Spinal cord (tissue), 9 donors: ENCODE measurements at regions not wholly inside any gene's neighbourhood (a gene's known extent, or its start where the extent isn't known, plus 50 kb on each side); places are given as distances from the start of the nearest gene placed in this dataset.

Experiments used
- DNase-seq, 6 donors: peaks; one replicate each; pipeline versions ENCODE4 v3.0.0 to v3.0.0-alpha.2; 2013 to 2015; ENCODE audit warnings: low spot score in 6 of 6, low read depth in 4 of 6
- H3K27ac ChIP-seq: one replicate; pipeline ENCODE4 v1.5.1; 2013; ENCODE audit warnings: low read depth, low read length, control low read depth
- H3K27me3 ChIP-seq: one replicate; pipeline ENCODE4 v1.6.1; 2013; ENCODE audit warnings: low read length; ENCODE audit not compliant: control insufficient read depth, insufficient read depth
- H3K36me3 ChIP-seq: one replicate; pipeline ENCODE4 v1.6.1; 2013; ENCODE audit warnings: low read length; ENCODE audit not compliant: control insufficient read depth, insufficient read depth
- H3K4me1 ChIP-seq: one replicate; pipeline ENCODE4 v1.6.1; 2013; ENCODE audit warnings: low read length; ENCODE audit not compliant: control insufficient read depth, insufficient read depth
- H3K4me3 ChIP-seq: one replicate; pipeline ENCODE4 v1.5.1; 2013; ENCODE audit warnings: low read depth, low read length, control low read depth
- H3K9me3 ChIP-seq: one replicate; pipeline ENCODE4 v1.6.1; 2013; ENCODE audit warnings: low read length; ENCODE audit not compliant: control insufficient read depth, insufficient read depth
- WGBS: methylation state at CpG from one replicate; pipeline ENCODE4 v1.1.5; 2013; ENCODE audit warnings: missing lambda C conversion rate; ENCODE audit not compliant: insufficient coverage; 5-methylcytosine and 5-hydroxymethylcytosine counted together
- donor health status: healthy.

DNA sequence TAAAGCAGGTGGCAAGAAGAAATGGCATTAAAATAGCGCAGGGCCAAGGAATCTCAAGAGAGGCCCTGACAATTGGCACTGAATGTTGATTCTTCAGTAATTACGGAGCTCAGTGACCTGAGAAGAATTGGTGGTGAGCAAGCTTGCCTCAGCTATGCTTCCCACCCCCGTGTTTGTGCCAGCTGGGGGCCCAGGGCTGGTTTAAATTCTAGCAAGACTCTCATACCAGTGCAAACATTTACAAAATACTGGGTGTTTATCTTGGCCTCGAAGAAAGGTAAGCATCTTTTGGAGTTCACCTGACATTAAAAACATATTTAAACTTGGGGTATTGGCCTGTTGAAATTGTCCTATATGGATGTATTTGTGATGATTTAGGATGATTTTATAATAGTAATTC lies 296.7 kb upstream of the USP25 start:
- H3K4me3 ChIP-seq: no peak overlapping the region
- H3K4me1 ChIP-seq: no peaks in the 10 kb centered on the region
- DNase-seq: no peak
- WGBS: 56% methylated on average over 1 of the region's 4 CpGs
- no peaks in the 10 kb centered on the region for H3K9me3 ChIP-seq
- H3K27ac ChIP-seq: no peak overlapping the region
- H3K36me3 ChIP-seq: no peaks in the 10 kb centered on the region
- no peaks in the 10 kb centered on the region for H3K27me3 ChIP-seq

DNA sequence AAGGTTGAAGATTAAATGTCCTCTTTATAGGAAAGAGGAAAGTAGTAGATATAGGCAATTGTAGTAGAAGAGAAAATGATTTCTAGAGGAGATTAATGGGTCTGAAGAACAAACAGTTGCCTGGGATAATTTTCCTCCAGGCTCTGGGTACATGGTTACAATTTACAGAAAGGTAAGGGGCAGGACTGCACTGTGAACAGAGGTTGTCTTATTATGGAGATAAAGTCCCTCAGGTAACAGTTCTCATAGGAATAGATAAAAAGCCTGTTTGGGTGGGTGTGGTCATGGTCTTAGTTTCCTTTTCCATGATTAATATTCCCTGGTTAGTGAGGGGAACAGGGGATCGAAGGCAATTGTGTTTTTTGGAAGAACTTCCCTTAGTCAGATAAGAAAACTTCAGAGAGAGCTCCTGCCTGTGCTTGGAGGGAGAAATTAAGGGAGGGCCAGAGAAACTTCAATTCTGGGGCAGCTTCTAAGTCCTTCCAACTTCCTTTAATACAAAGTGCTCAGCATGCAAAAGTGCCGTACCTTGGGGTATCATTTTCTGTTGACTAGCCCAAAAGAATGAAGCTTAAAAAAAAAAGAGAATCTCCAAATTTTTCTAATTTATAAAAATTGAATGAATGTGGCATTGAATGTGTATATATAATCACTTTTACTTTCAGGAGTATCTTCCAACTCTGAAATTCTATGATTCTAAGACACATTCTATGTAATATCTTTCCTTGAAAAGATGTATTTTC lies 295.4 kb upstream of the USP25 start:
- H3K4me3 ChIP-seq: no peak overlapping the region
- no peaks in the 10 kb centered on the region for H3K27me3 ChIP-seq
- H3K27ac ChIP-seq: no peak overlapping the region
- H3K4me1 ChIP-seq: no peaks in the 10 kb centered on the region
- H3K36me3 ChIP-seq: no peaks in the 10 kb centered on the region
- no peaks in the 10 kb centered on the region for H3K9me3 ChIP-seq
- DNase-seq: no peak
- no CpG with 5 or more reads among the region's 2 CpGs for WGBS

- no peak for DNase-seq
- no peak overlapping the region for H3K27ac ChIP-seq
- H3K36me3 ChIP-seq: no peaks in the 10 kb centered on the region
- 100% methylated on average over 1 of the region's 1 CpG for WGBS
- H3K4me3 ChIP-seq: no peak overlapping the region
- H3K9me3 ChIP-seq: no peaks in the 10 kb centered on the region
- H3K4me1 ChIP-seq: no peaks in the 10 kb centered on the region
- no peaks in the 10 kb centered on the region for H3K27me3 ChIP-seq
These were observed 293.8 kb upstream of the USP25 start for GRCh38 chr21:15436031-15436430.

GRCh38 chr21:15437883-15438282 lies 291.9 kb upstream of the USP25 start:
- Histone ChIP-seq H3K4me1 (no peaks in the 10 kb centered on the region), H3K4me3 (no peak overlapping the region), H3K27ac (no peak overlapping the region), H3K27me3 (no peaks in the 10 kb centered on the region), H3K9me3 (no peaks in the 10 kb centered on the region), H3K36me3 (no peaks in the 10 kb centered on the region)
- 75% methylated on average over 1 of the region's 2 CpGs for WGBS
- DNase-seq: no peak

GRCh38 chr21:15439726-15440125 lies 290.1 kb upstream of the USP25 start:
- H3K27ac ChIP-seq: no peak overlapping the region
- no peaks in the 10 kb centered on the region for H3K27me3 ChIP-seq
- H3K36me3 ChIP-seq: no peaks in the 10 kb centered on the region
- no peaks in the 10 kb centered on the region for H3K9me3 ChIP-seq
- DNase-seq: no peak
- no CpG with 5 or more reads among the region's 1 CpG for WGBS
- no peaks in the 10 kb centered on the region for H3K4me1 ChIP-seq
- no peak overlapping the region for H3K4me3 ChIP-seq

- no peaks in the 10 kb centered on the region for H3K27me3 ChIP-seq
- no peak for DNase-seq
- H3K4me1 ChIP-seq: no peaks in the 10 kb centered on the region
- no peaks in the 10 kb centered on the region for H3K36me3 ChIP-seq
- 100% methylated on average over 1 of the region's 3 CpGs for WGBS
- H3K9me3 ChIP-seq: no peaks in the 10 kb centered on the region
- no peak overlapping the region for H3K27ac ChIP-seq
- no peak overlapping the region for H3K4me3 ChIP-seq
These were observed 288.7 kb upstream of the USP25 start for GRCh38 chr21:15441060-15441493.

DNA sequence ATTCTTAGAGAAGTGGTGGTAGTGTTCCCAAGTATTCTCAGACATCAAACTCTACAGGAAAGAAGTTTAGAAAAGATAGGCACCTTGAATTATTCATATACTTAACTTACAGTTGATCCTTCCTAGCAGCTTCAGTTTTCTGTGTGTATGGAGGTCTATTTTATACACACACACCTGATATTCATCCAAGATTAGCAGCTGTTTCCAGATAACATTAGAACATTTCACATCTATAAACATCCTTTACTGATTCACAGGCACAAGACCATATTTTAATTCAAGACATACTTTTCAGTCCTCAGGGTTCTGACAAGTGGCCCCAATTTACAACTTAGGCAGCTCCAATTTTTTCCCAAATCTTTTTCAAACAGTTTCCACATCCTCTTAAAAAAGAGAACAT lies 287.8 kb upstream of the USP25 start:
- H3K4me3 ChIP-seq: no peak overlapping the region
- H3K4me1 ChIP-seq: no peaks in the 10 kb centered on the region

GRCh38 chr21:15442743-15443469 lies 286.9 kb upstream of the USP25 start:
- WGBS: 73% methylated on average over 2 of the region's 6 CpGs
- H3K27me3 ChIP-seq: no peaks in the 10 kb centered on the region
- H3K27ac ChIP-seq: no peak overlapping the region
- no peak overlapping the region for H3K4me3 ChIP-seq
- H3K9me3 ChIP-seq: peaks cover 4% of the 10 kb centered on the region
- no peaks in the 10 kb centered on the region for H3K4me1 ChIP-seq
- no peak for DNase-seq
- no peaks in the 10 kb centered on the region for H3K36me3 ChIP-seq

More for the DNA sequence above, 287.8 kb upstream of the USP25 start:
- DNase-seq: no peak
- H3K9me3 ChIP-seq: no peaks in the 10 kb centered on the region
- H3K27ac ChIP-seq: no peak overlapping the region
- H3K36me3 ChIP-seq: no peaks in the 10 kb centered on the region
- H3K27me3 ChIP-seq: no peaks in the 10 kb centered on the region

GRCh38 chr21:15443740-15444117 lies 286.1 kb upstream of the USP25 start:
- Histone ChIP-seq H3K36me3 (no peaks in the 10 kb centered on the region), H3K27ac (no peak overlapping the region), H3K9me3 (peaks cover 4% of the 10 kb centered on the region), H3K4me3 (no peak overlapping the region), H3K4me1 (no peaks in the 10 kb centered on the region), H3K27me3 (no peaks in the 10 kb centered on the region)
- no CpG with 5 or more reads among the region's 2 CpGs for WGBS
- DNase-seq: no peak
